DND-41 (cell line): ENCODE measurements at regions not wholly inside any gene's neighbourhood (a gene's known extent, or its start where the extent isn't known, plus 50 kb on each side); places are given as distances from the start of the nearest gene placed in this dataset.

Experiments used
- ATAC-seq: fragments of 200-7000 bp; cut with Tn5 transposase; 3 replicates; pipeline ENCODE4 v1.9.1; 2021; ENCODE audit warnings: low read depth; ENCODE audit not compliant: insufficient read depth
- DNase-seq: peaks from one replicate; pipeline ENCODE4 v3.0.0-alpha.2; 2020
- H2AFZ ChIP-seq: 2 replicates; pipeline ENCODE4 v1.6.0; 2012; ENCODE audit warnings: low read depth, low read length
- H3K27ac ChIP-seq: 2 replicates; pipeline ENCODE4 v1.5.1; 2012; ENCODE audit warnings: low read length, inconsistent platforms
- H3K27me3 ChIP-seq: fragments of 200-600 bp; sonication (generic); 2 replicates; pipeline ENCODE4 v1.6.0; 2012; ENCODE audit warnings: low read length, mild to moderate bottlenecking, inconsistent platforms; ENCODE audit not compliant: insufficient read depth, poor library complexity
- H3K36me3 ChIP-seq: 2 replicates; pipeline ENCODE4 v1.5.1; 2012; ENCODE audit warnings: low read length, inconsistent platforms; ENCODE audit not compliant: insufficient read depth
- H3K4me1 ChIP-seq: 2 replicates; pipeline ENCODE4 v1.5.1; 2012; ENCODE audit warnings: mild to moderate bottlenecking, low read length; ENCODE audit not compliant: insufficient read depth
- H3K4me2 ChIP-seq: 2 replicates; pipeline ENCODE4 v1.6.0; 2012; ENCODE audit warnings: mild to moderate bottlenecking, moderate library complexity, low read length, inconsistent platforms; ENCODE audit not compliant: insufficient read depth
- H3K4me3 ChIP-seq, 2 experiments: fragments of 200-600 bp in 1 of 2; shearing (Covaris generic) in 1 of 2; 2 replicates each; pipeline ENCODE4 v1.5.1; 2012 to 2016; ENCODE audit warnings: inconsistent platforms in 2 of 2, low read length in 2 of 2, mild to moderate bottlenecking in 2 of 2, low read depth in 1 of 2, moderate library complexity in 1 of 2
- H3K79me2 ChIP-seq: 2 replicates; pipeline ENCODE4 v1.6.0; 2012; ENCODE audit warnings: low read length, inconsistent platforms; ENCODE audit not compliant: insufficient read depth
- H3K9ac ChIP-seq: 2 replicates; pipeline ENCODE4 v1.6.0; 2012; ENCODE audit warnings: low read depth, mild to moderate bottlenecking, inconsistent platforms, low read length, moderate library complexity
- H3K9me3 ChIP-seq: 2 replicates; pipeline ENCODE4 v1.5.1; 2012; ENCODE audit warnings: low read length, moderate library complexity, mild to moderate bottlenecking, inconsistent platforms; ENCODE audit not compliant: insufficient read depth, severe bottlenecking
- H4K20me1 ChIP-seq: 2 replicates; pipeline ENCODE4 v1.6.0; 2012; ENCODE audit warnings: low read length; ENCODE audit not compliant: insufficient read depth
- EZH2 ChIP-seq: IDR thresholded peaks from 3 replicates; pipeline ENCODE4 v1.6.1; 2012; ENCODE audit warnings: borderline replicate concordance, low read depth, mild to moderate bottlenecking, moderate library complexity, low read length, inconsistent platforms; ENCODE audit not compliant: severe bottlenecking
- TF ChIP-seq, protein P1 (sequence below): IDR thresholded peaks from 2 replicates; pipeline ENCODE4 v1.5.1; 2012; ENCODE audit warnings: borderline replicate concordance, low read length, moderate library complexity, mild to moderate bottlenecking; ENCODE audit not compliant: poor library complexity, severe bottlenecking; ENCODE audit errors: extremely low read depth

GRCh38 chr4:62627671-62628070 is 1427.5 kb downstream of the ADGRL3 start:
- Histone ChIP-seq H3K27me3 (no peaks in the 10 kb centered on the region), H3K9ac (no peak overlapping the region), H3K4me1 (no peaks in the 10 kb centered on the region), H3K36me3 (no peaks in the 10 kb centered on the region), H3K27ac (no peak overlapping the region), H2AFZ (no peak overlapping the region), H3K79me2 (no peaks in the 10 kb centered on the region), H3K4me2 (no peak overlapping the region), H3K9me3 (no peaks in the 10 kb centered on the region), H3K4me3 (no peak overlapping the region), H4K20me1 (no peaks in the 10 kb centered on the region)
- ATAC-seq (no peak), DNase-seq (no peak)
- TF ChIP-seq EZH2, result no peak
- TF ChIP-seq, protein P1, sequence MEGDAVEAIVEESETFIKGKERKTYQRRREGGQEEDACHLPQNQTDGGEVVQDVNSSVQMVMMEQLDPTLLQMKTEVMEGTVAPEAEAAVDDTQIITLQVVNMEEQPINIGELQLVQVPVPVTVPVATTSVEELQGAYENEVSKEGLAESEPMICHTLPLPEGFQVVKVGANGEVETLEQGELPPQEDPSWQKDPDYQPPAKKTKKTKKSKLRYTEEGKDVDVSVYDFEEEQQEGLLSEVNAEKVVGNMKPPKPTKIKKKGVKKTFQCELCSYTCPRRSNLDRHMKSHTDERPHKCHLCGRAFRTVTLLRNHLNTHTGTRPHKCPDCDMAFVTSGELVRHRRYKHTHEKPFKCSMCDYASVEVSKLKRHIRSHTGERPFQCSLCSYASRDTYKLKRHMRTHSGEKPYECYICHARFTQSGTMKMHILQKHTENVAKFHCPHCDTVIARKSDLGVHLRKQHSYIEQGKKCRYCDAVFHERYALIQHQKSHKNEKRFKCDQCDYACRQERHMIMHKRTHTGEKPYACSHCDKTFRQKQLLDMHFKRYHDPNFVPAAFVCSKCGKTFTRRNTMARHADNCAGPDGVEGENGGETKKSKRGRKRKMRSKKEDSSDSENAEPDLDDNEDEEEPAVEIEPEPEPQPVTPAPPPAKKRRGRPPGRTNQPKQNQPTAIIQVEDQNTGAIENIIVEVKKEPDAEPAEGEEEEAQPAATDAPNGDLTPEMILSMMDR, result no peak

DNA sequence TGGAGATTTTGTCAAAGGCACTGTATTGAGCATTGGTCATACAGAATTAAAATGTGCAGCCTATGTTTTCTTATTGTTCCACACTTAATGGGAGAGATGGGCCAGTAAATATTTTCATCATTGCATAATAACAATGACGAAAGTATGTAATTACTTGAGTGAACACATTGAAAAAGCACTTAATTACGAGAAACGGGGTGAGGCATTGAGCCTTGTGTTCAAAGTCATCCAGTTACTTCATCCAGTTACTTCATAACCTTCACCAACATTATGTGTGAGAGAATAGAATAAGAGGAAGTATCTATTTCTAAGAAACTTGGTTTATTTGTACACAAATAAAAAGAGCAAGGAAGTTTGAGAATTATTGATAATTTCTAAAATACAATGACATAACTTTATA is 1427.0 kb downstream of the ADGRL3 start:
- H4K20me1 ChIP-seq, result no peaks in the 10 kb centered on the region
- H3K4me1 ChIP-seq, result no peaks in the 10 kb centered on the region
- H3K9ac ChIP-seq, result no peak overlapping the region
- no peaks in the 10 kb centered on the region for H3K27me3 ChIP-seq
- TF ChIP-seq, protein P1, result no peak
- no peak for TF ChIP-seq EZH2
- ATAC-seq, result no peak
- no peaks in the 10 kb centered on the region for H3K36me3 ChIP-seq
- H3K27ac ChIP-seq, result no peak overlapping the region
- H3K4me3 ChIP-seq, result no peak overlapping the region
- H3K79me2 ChIP-seq, result no peaks in the 10 kb centered on the region
- DNase-seq, result no peak
- no peak overlapping the region for H3K4me2 ChIP-seq
- no peaks in the 10 kb centered on the region for H3K9me3 ChIP-seq
- no peak overlapping the region for H2AFZ ChIP-seq

DNA sequence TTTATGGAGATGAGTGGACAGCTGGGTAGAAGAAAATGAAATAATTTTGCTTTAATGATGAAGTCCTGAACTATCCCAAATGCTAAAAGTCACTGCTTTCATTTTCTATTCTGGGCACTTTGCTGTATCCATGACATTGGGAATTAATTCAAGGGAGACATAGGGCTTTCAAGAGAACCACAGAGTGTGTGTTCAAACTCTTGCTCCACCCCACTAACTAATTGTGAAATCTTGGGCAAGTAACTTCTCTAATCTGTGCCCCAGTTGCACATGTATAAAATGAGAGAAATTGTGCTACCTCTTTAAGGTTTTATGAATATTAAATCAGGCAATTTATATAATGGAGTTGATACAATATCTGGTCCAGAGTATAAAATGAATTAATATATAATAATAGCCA is 1422.0 kb downstream of the ADGRL3 start:
- Histone ChIP-seq H3K4me2 (no peak overlapping the region), H3K9me3 (no peaks in the 10 kb centered on the region), H3K36me3 (no peaks in the 10 kb centered on the region), H3K79me2 (no peaks in the 10 kb centered on the region), H3K27me3 (no peaks in the 10 kb centered on the region), H2AFZ (no peak overlapping the region), H3K4me1 (no peaks in the 10 kb centered on the region), H4K20me1 (no peaks in the 10 kb centered on the region), H3K27ac (no peak overlapping the region), H3K9ac (no peak overlapping the region), H3K4me3 (no peak overlapping the region)
- ATAC-seq (no peak), DNase-seq (no peak)
- TF ChIP-seq, protein P1, result no peak
- no peak for TF ChIP-seq EZH2

DNA sequence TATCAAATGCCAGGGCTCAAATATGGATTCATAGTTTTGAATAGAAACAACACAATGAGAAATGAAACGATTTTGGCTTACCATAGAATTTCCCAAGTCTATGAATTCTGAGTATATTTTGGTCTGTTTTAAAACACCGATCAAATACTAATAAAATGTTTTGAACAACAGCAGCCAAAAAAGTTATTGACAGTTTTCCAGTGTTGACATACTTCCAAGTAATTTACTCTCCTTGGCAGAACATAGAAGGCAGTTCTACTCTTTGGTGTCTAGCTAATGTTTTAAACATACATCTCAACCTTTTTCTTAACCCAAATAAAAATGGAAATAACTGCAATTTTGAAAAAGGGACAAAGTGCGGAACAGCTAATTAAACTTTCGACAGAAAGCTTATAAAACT is 1419.8 kb downstream of the ADGRL3 start:
- Histone ChIP-seq H3K9ac (no peak overlapping the region), H4K20me1 (no peaks in the 10 kb centered on the region), H3K36me3 (no peaks in the 10 kb centered on the region), H2AFZ (no peak overlapping the region), H3K27me3 (no peaks in the 10 kb centered on the region), H3K27ac (no peak overlapping the region), H3K4me2 (no peak overlapping the region), H3K4me3 (no peak overlapping the region), H3K4me1 (no peaks in the 10 kb centered on the region), H3K79me2 (no peaks in the 10 kb centered on the region), H3K9me3 (no peaks in the 10 kb centered on the region)
- TF ChIP-seq, protein P1, result no peak
- TF ChIP-seq EZH2, result no peak
- ATAC-seq (no peak), DNase-seq (no peak)
